Activated CD8-positive, alpha-beta T cell treated with anti-CD3 and anti-CD28 coated beads, Interleukin-2, amount 10 ng/mL, durations not matched to agents 7 days and 5 days (primary cell): ENCODE measurements at regions not wholly inside any gene's neighbourhood (a gene's known extent, or its start where the extent isn't known, plus 50 kb on each side); places are given as distances from the start of the nearest gene placed in this dataset.

ENCODE experiments used
- ATAC-seq: fragments of 150-1000 bp; cut with Tn5 transposase; one replicate; pipeline ENCODE4 v1.10.0; 2021; ENCODE audit warnings: moderate library complexity
- CTCF ChIA-PET: fragments of 350-600 bp; sonication (Branson Sonifier 250); formaldehyde crosslinking; loops from one replicate; lab custom pipeline; 2021; ENCODE audit warnings: antibody characterized with exemption; lab: Charles Lee
- POLR2A ChIA-PET: fragments of 350-600 bp; sonication (Branson Sonifier 250); formaldehyde crosslinking; loops from one replicate; lab custom pipeline; 2021; ENCODE audit warnings: antibody characterized with exemption; lab: Charles Lee
- DNase-seq: peaks from one replicate; pipeline ENCODE4 v3.0.0-alpha.2; 2020
- H3K27ac Mint-ChIP-seq: one replicate; pipeline ENCODE4 v1.8.0; 2021; ENCODE audit warnings: mild to moderate bottlenecking, mixed read lengths
- H3K27me3 Mint-ChIP-seq: one replicate; pipeline ENCODE4 v1.8.0; 2021; ENCODE audit warnings: low read depth, mixed read lengths
- H3K36me3 Mint-ChIP-seq: one replicate; pipeline ENCODE4 v1.8.0; 2021; ENCODE audit warnings: low read depth, mixed read lengths
- H3K4me1 Mint-ChIP-seq: one replicate; pipeline ENCODE4 v1.8.0; 2021; ENCODE audit warnings: low read depth, mixed read lengths
- H3K4me3 Mint-ChIP-seq: one replicate; pipeline ENCODE4 v1.8.0; 2021; ENCODE audit warnings: mild to moderate bottlenecking, mixed read lengths
- H3K9me3 Mint-ChIP-seq: one replicate; pipeline ENCODE4 v1.8.0; 2022; ENCODE audit warnings: mixed read lengths; ENCODE audit not compliant: insufficient read depth

DNA sequence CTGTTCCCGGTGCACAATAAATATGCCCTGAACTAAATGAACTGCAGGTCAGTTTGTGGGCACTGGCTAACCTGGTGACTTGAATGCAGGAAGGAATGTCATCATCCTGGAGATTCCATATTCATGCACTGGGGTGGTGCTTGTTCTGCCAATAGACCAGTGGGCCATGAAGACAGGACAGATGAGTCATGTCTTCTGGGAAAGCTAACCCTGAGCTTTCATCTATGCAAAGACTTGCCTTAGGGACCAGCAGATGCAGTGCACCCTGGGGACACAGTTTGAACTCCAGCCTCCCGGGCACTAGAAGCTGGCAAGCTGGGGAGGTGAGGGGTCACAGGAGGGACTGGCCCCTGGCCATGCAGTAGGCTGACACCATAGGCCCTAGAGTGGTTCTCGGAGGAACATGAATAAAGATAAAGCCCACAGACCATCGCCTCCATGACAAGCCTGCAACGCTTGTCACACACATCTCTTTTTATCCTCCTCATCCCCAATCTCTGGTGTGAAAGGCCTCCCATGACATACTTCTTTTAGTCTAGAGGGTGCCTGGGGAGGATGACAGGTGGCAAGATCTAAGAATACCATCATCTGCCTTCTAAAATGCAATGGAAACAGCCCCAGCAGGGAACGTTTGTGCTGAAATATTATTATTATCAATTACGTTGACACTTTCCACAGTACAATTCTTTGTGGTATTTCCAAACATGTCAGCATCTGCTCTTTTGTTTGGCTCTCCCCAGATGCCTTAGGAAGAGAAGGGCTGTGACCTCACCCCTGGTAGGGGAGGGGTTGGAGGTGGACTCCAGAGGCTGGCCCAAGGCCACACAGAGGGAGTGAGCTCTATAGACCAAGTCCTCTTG lies 267.4 kb upstream of the RAB6C start:
- Mint-ChIP-seq H3K27me3 (no peaks in the 10 kb centered on the region), H3K9me3 (no peaks in the 10 kb centered on the region), H3K36me3 (no peaks in the 10 kb centered on the region), H3K4me3 (no peak overlapping the region), H3K4me1 (no peaks in the 10 kb centered on the region), H3K27ac (no peak overlapping the region)
- DNase-seq (no peak), ATAC-seq (no peak)
- ChIA-PET CTCF (no interaction called here), POLR2A (no interaction called here)

DNA sequence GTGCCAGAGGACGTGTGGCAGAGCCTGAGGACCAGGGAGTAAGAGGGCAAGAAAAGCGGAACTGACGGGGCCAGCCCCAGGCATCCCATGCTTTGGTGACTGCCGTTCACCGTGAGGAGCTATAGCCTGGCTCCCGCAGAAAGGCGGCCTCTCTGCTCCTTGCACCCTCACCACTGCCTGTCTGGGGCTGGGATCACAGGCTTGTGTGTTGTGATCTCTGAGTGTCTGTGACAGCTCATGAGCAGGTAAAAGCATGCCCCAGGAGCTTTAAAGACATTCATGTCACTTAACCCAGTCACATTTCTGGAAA lies 266.8 kb upstream of the RAB6C start:
- Mint-ChIP-seq H3K9me3 (no peaks in the 10 kb centered on the region), H3K36me3 (no peaks in the 10 kb centered on the region), H3K4me1 (no peaks in the 10 kb centered on the region), H3K27ac (no peak overlapping the region), H3K27me3 (no peaks in the 10 kb centered on the region), H3K4me3 (no peak overlapping the region)
- ATAC-seq, result no peak
- ChIA-PET POLR2A (no interaction called here), CTCF (no interaction called here)
- DNase-seq, result no peak

DNA sequence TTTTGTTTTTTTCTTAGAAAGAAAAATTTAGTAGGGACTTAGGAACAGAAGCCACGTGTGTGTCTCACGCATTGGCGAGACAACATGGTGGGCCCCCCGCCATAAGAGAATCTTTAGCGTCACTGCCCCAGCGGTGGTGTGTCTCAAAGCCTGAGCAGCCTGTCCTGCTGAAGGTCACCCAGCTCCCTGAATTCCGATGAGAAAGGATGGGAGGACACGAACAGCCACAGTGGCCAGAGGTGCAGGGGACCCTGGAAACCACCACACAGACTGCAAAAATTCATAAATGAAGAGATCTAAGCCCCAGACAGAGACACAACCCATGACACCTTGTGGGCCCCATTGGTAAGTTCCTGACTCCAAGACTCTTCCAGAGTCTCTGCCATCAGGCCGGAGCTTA lies 266.1 kb upstream of the RAB6C start:
- no peak for ATAC-seq
- POLR2A ChIA-PET, result no interaction called here
- Mint-ChIP-seq H3K36me3 (no peaks in the 10 kb centered on the region), H3K27ac (no peak overlapping the region), H3K9me3 (no peaks in the 10 kb centered on the region), H3K4me1 (no peaks in the 10 kb centered on the region), H3K27me3 (no peaks in the 10 kb centered on the region), H3K4me3 (no peak overlapping the region)
- CTCF ChIA-PET, result no interaction called here
- DNase-seq, result no peak

DNA sequence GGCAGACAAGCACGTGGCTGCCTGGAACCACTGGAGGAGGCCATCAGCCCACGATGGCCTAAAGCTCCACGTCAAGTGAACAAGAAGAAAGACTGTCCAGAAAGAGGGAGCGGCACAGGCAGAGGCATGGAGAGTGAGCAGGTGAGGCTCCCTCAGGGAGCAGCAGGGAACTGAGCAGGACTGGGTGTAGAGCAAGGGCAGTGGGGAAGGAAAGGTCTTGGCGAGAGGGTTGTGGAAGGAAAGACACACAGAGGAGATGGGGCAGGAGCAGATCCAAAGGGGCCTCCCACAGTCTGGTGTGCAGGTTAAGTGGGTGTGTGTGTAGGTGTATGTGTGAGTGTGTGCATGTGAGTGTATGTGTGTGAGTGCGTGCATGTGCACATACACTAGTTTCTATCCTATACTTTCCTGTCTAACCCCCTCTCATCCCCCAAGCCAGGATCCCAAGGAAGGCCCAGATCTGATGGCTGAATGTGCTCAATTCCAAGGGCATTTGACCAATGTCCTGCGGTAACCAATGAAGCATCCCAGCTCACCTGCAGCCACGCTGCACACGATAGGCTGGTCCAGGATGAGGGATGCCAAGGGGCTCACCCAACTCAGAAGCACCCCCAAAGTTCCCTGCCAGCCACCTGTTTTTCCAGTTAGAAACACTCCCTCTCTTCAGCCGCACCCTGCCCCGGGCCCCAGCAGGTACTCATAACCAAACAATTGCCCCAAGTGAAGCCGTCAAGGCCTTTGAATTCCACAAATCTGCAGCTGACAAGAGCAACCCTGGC lies 262.5 kb upstream of the RAB6C start:
- H3K9me3 Mint-ChIP-seq, result no peaks in the 10 kb centered on the region
- POLR2A ChIA-PET, result no interaction called here
- H3K27ac Mint-ChIP-seq, result no peak overlapping the region
- no peaks in the 10 kb centered on the region for H3K36me3 Mint-ChIP-seq
- no peak for DNase-seq
- no peak for ATAC-seq
- no peaks in the 10 kb centered on the region for H3K4me1 Mint-ChIP-seq
- no peak overlapping the region for H3K4me3 Mint-ChIP-seq
- H3K27me3 Mint-ChIP-seq, result no peaks in the 10 kb centered on the region
- CTCF ChIA-PET, result no interaction called here

DNA sequence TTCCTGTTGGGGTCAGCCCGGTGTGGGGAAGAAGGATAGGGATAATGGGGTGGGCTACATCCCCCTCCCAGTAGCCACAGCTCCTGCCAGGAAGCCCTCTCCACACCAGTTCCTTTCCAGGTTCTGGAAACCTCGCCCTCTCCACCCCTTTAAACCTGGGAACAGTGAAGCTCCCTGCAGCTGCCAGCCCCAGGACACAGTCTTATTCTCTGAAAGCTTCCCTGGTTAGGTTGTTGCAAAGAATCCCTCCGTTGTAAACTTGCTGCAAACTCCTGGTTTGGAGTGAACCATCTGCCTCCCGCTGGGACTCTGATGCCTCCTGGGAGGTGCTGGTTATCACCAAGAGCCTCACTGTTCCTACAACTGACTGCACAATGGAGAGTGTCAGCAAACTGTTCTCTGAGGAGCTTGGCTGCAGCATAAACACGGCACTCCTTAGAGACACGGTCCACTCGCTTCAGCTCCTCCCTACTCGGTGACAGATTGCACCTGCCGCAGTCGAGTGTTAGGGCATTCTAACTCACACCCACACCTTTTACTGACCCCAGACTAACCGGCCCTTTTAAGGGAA lies 261.8 kb upstream of the RAB6C start:
- H3K36me3 Mint-ChIP-seq, result no peaks in the 10 kb centered on the region
- ChIA-PET CTCF (no interaction called here), POLR2A (no interaction called here)
- no peak for ATAC-seq
- no peak for DNase-seq
- no peaks in the 10 kb centered on the region for H3K27me3 Mint-ChIP-seq
- no peaks in the 10 kb centered on the region for H3K9me3 Mint-ChIP-seq
- no peak overlapping the region for H3K27ac Mint-ChIP-seq
- no peak overlapping the region for H3K4me3 Mint-ChIP-seq
- H3K4me1 Mint-ChIP-seq, result no peaks in the 10 kb centered on the region

DNA sequence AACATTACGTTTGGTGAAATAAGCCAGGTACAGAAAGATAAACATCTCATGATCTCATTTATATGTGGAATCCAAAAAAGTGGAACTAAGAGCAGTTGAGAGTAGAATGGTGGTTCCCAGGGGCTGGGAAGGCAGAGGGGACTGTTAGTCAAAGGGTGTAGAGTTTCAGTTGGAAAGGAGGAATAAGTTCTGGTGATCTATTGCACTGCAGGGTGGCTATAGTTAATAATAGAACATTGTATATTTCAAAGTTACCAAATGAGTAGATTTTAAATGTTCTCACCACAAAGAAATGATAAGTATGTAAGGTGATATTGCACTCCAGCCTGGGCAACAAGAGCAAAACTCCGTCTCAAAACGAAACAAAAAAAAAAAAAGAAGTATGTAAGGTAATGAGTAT lies 260.1 kb upstream of the RAB6C start:
- ATAC-seq (no peak), DNase-seq (no peak)
- no peaks in the 10 kb centered on the region for H3K36me3 Mint-ChIP-seq
- H3K27me3 Mint-ChIP-seq, result no peaks in the 10 kb centered on the region
- H3K9me3 Mint-ChIP-seq, result no peaks in the 10 kb centered on the region
- POLR2A ChIA-PET, result no interaction called here
- no peak overlapping the region for H3K4me3 Mint-ChIP-seq
- no peak overlapping the region for H3K27ac Mint-ChIP-seq
- H3K4me1 Mint-ChIP-seq, result no peaks in the 10 kb centered on the region
- CTCF ChIA-PET, result no interaction called here

DNA sequence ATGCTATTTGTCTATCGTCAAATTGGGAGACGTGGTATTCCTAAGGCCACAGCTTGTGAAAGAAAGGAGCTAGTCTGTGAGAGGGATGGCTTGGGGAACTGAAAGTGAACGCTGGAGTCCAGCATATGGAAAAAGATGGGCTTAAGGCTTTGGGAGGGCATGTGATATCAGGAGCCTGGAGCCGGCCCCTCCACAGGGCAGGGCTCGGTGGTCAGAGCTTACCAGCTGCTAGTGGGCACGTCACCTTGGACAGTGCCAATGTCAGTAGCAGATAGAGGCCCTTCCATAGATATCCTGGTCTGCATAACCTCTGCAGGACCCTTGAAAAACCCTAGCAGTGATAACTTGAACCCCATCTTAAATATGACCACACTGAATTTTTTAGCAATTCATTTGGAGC lies 259.1 kb upstream of the RAB6C start:
- H3K36me3 Mint-ChIP-seq, result no peaks in the 10 kb centered on the region
- ChIA-PET POLR2A (no interaction called here), CTCF (no interaction called here)
- H3K27me3 Mint-ChIP-seq, result no peaks in the 10 kb centered on the region
- DNase-seq, result no peak
- no peak overlapping the region for H3K27ac Mint-ChIP-seq
- no peak overlapping the region for H3K4me3 Mint-ChIP-seq
- no peak for ATAC-seq
- no peaks in the 10 kb centered on the region for H3K4me1 Mint-ChIP-seq
- H3K9me3 Mint-ChIP-seq, result no peaks in the 10 kb centered on the region

DNA sequence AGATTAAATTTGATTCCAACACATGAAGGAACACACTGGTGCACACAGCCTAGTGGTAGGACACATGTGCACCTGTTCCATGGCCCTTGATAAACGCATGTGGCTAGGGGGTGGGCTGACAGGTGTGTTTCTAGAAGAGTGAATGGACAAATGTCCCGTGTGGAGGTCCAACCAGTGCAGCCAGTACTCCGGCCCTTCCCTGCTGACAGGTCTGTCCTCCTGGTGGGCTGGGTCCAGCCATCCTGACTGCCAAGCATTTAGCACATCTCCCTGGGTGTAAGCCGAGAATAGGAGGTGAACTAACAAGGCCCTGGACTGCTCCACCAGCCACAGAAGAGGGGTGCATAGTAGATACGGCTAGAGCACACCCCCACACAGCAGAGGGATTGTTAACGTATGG lies 258.7 kb upstream of the RAB6C start:
- no peak overlapping the region for H3K4me3 Mint-ChIP-seq
- no peak for DNase-seq
- POLR2A ChIA-PET, result no interaction called here
- ATAC-seq, result no peak
- no peaks in the 10 kb centered on the region for H3K36me3 Mint-ChIP-seq
- H3K9me3 Mint-ChIP-seq, result no peaks in the 10 kb centered on the region
- H3K4me1 Mint-ChIP-seq, result no peaks in the 10 kb centered on the region
- CTCF ChIA-PET, result no interaction called here
- no peaks in the 10 kb centered on the region for H3K27me3 Mint-ChIP-seq
- no peak overlapping the region for H3K27ac Mint-ChIP-seq

DNA sequence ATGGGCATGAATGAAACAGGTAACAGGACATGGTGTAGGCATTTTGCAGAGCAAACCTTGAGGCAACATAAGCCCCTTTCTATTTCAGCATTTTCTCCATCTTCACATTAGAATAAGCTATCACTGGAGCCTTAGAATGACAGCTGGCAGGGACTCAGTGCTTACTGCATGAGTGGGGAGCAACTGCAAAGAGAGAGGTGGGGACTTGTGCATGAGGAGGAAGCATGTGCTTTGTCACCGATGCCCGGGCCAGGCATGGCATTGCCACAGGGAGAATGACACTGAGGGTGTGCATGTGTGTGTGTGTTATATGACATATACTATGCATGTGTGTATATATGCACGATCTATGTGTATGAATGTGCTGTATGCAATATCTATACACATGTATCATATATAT lies 258.2 kb upstream of the RAB6C start:
- H3K36me3 Mint-ChIP-seq, result no peaks in the 10 kb centered on the region
- POLR2A ChIA-PET, result no interaction called here
- no peaks in the 10 kb centered on the region for H3K9me3 Mint-ChIP-seq
- H3K4me1 Mint-ChIP-seq, result no peaks in the 10 kb centered on the region
- CTCF ChIA-PET, result no interaction called here
- no peak for DNase-seq
- no peaks in the 10 kb centered on the region for H3K27me3 Mint-ChIP-seq
- ATAC-seq, result no peak
- no peak overlapping the region for H3K4me3 Mint-ChIP-seq
- no peak overlapping the region for H3K27ac Mint-ChIP-seq

DNA sequence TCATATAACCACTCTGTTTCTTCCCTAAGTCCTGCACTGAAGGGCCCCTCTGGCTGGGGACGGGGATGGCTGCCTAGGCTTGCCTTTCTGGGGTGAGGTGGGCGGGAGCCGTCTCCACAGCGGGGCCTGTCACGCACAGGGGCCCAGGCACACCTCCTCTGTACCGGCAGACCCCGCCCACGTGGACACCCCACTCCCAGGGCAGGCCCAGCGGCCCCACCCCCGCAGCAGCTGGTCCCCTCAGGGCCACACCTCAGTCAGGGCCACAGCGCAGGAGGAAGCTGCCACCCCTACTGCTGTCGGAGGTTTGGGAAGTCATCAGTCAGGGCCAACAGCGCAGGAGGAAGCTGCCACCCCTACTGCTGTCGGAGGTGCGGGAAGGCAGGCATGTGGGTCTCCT lies 257.6 kb upstream of the RAB6C start:
- CTCF ChIA-PET, result no interaction called here
- Mint-ChIP-seq H3K27me3 (no peaks in the 10 kb centered on the region), H3K4me1 (no peaks in the 10 kb centered on the region), H3K27ac (no peak overlapping the region), H3K9me3 (no peaks in the 10 kb centered on the region), H3K36me3 (no peaks in the 10 kb centered on the region), H3K4me3 (no peak overlapping the region)
- no peak for ATAC-seq
- DNase-seq, result no peak
- POLR2A ChIA-PET, result no interaction called here

DNA sequence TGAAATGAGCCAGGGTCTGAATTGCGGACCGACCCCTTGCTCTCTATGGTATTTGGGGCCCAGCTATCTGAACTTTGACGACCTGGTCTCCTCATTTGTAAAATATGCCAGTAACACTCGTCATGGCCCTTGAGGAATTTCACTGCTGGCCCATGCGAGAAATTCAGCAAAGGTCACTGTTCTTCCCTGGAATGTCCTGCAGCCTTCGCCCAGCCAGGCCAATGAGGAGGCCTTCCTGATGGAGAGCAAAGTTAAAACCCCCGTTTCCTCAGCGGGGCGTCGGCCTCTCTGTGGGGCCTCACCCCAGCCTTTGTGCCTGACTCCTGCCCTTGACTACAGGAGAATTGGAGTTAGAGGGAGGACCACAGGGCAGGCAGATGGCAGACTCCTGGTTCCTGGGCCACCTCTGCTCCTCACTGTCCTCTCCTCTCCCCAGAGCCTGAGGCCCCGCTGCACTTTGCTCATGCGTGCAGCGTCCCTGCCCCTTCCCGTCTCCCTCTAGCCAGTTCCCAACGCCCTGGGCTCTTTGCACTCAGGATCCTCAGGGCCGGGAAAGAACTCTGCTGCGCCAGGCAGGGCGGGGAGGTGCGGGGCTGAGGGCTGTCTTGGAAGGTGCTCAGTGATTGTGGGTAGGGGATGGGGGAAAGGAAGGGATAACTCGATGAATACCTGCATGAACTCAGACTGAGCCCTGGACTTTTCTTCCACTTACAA lies 257.0 kb upstream of the RAB6C start:
- Mint-ChIP-seq H3K36me3 (no peaks in the 10 kb centered on the region), H3K27ac (no peak overlapping the region), H3K9me3 (no peaks in the 10 kb centered on the region), H3K4me3 (no peak overlapping the region), H3K4me1 (no peaks in the 10 kb centered on the region), H3K27me3 (no peaks in the 10 kb centered on the region)
- ChIA-PET CTCF (no interaction called here), POLR2A (no interaction called here)
- no peak for ATAC-seq
- no peak for DNase-seq
